ENCODE measurements at regions not wholly inside any gene's neighbourhood (a gene's known extent, or its start where the extent isn't known, plus 50 kb on each side); places are given as distances from the start of the nearest gene placed in this dataset.
"Not testable (repeated sequence)": the region's sequence is repeated elsewhere in the genome, so short reads cannot be mapped to it uniquely, and the experiment has no call there.

- peaks cover 0 to 4% of the 10 kb centered on the region in 2 donors for H3K27me3 ChIP-seq
- DNase-seq (peak in 1 of 4 donors; percentile 32), ATAC-seq (no peak)
- H3K36me3 ChIP-seq = no peaks in the 10 kb centered on the region
- no peaks in the 10 kb centered on the region for H3K9me3 ChIP-seq
- no peak overlapping the region for H3K27ac ChIP-seq
- no peak overlapping the region for H3K4me3 ChIP-seq
- intact Hi-C loops (cut with DNase I) = no loop called here
- peaks cover 5 to 21% of the 10 kb centered on the region in 2 donors for H3K4me1 ChIP-seq
- no peak for TF ChIP-seq CTCF (IDR thresholded peaks at IDR 0.05)
Measured at GRCh38 chr15:70375006-70375431, 277.3 kb upstream of the TLE3 start.

GRCh38 chr15:70374096-70374495 lies 276.4 kb upstream of the TLE3 start:
- DNase-seq = no peak
- intact Hi-C loops (cut with DNase I) = no loop called here

GRCh38 chr15:70373439-70373838 lies 275.7 kb upstream of the TLE3 start:
- H3K4me1 ChIP-seq = peaks cover 5 to 21% of the 10 kb centered on the region in 2 donors
- H3K9me3 ChIP-seq; intact Hi-C loops (cut with DNase I); ATAC-seq; H3K4me3 ChIP-seq; H3K27me3 ChIP-seq; H3K27ac ChIP-seq; DNase-seq; H3K36me3 ChIP-seq: not testable (repeated sequence)

More at GRCh38 chr15:70374096-70374495, 276.4 kb upstream of the TLE3 start:
- TF ChIP-seq CTCF (IDR thresholded peaks at IDR 0.05) = no peak
- no peak overlapping the region for H3K27ac ChIP-seq
- H3K4me1 ChIP-seq = peaks cover 5 to 21% of the 10 kb centered on the region in 2 donors
- peaks cover 0 to 4% of the 10 kb centered on the region in 2 donors for H3K27me3 ChIP-seq
- ATAC-seq = no peak
- H3K36me3 ChIP-seq = no peaks in the 10 kb centered on the region
- H3K4me3 ChIP-seq = no peak overlapping the region
- no peaks in the 10 kb centered on the region for H3K9me3 ChIP-seq

GRCh38 chr15:70367913-70368705 lies 270.4 kb upstream of the TLE3 start:
- H3K27me3 ChIP-seq; DNase-seq; intact Hi-C loops (cut with DNase I); H3K9me3 ChIP-seq; H3K27ac ChIP-seq; H3K4me3 ChIP-seq; H3K36me3 ChIP-seq; H3K4me1 ChIP-seq: not testable (repeated sequence)
- peak; percentile 32 for ATAC-seq

GRCh38 chr15:70364023-70364422 lies 266.3 kb upstream of the TLE3 start:
- intact Hi-C loops (cut with DNase I); H3K27ac ChIP-seq; H3K4me3 ChIP-seq; H3K36me3 ChIP-seq; H3K9me3 ChIP-seq; DNase-seq; H3K27me3 ChIP-seq; H3K4me1 ChIP-seq; ATAC-seq: not testable (repeated sequence)

GRCh38 chr15:70362886-70363285 lies 265.2 kb upstream of the TLE3 start:
- Histone ChIP-seq H3K36me3 (no peaks in the 10 kb centered on the region), H3K4me1 (no peaks in the 10 kb centered on the region), H3K4me3 (no peak overlapping the region), H3K9me3 (no peaks in the 10 kb centered on the region), H3K27me3 (peaks cover 0 to 3% of the 10 kb centered on the region in 2 donors), H3K27ac (no peak overlapping the region)
- ATAC-seq = peak; percentile 88
- intact Hi-C loops (cut with DNase I) = no loop called here
- TF ChIP-seq CTCF (IDR thresholded peaks at IDR 0.05) = peak; percentile 66
- peak in 3 of 4 donors; percentile 39 to 78 (median 59) for DNase-seq
